ENCODE measurements at regions not wholly inside any gene's neighbourhood (a gene's known extent, or its start where the extent isn't known, plus 50 kb on each side); places are given as distances from the start of the nearest gene placed in this dataset.

DNA sequence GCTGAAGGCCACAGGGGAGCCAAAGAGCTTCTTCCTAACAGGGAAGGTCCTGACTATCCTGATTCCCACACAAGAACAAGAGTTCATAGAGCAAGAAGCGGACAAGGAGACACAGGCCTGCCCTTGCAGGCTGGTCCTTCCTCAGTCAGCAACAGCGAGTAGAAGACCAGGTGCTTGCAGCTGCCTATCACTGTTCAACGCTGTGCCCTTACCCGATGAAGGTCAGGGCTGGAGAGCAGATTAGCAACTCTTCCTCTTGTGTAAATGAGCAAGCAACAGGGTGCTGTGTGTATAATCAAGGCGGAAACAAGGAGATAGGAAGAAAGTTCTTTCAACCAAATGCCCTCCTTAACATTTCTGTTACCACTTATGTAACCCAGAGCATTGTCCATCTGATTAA, 115.3 kb upstream of the SPACA1 start:
- H3K27ac ChIP-seq = no peak overlapping the region
- no peaks in the 10 kb centered on the region for H3K36me3 ChIP-seq (ENCODE audit: low read depth)
- no peak overlapping the region for H3K4me3 ChIP-seq
- no peaks in the 10 kb centered on the region for H3K9me3 ChIP-seq (ENCODE audit: low read depth)
- peaks cover 28% of the 10 kb centered on the region; the same call in 1 of the 2 replicates for H3K27me3 ChIP-seq (replicated peaks; ENCODE audit: insufficient read depth)
- no peaks in the 10 kb centered on the region for H4K20me1 ChIP-seq (ENCODE audit: insufficient read depth)
- no peak for TF ChIP-seq EZH2phosphoT487 (IDR thresholded peaks at IDR 0.05; ENCODE audit: insufficient read depth, low read depth)
- no peak for TF ChIP-seq EZH2 (IDR thresholded peaks at IDR 0.05; ENCODE audit: insufficient read depth, poor library complexity, severe bottlenecking)
- DNase-seq = no peak
- 67 to 69% methylated on average over 5 of the region's 5 CpGs for WGBS, 2 experiments (ENCODE audit: low coverage in 1 of 2, low lambda C conversion rate in 2 of 2, missing lambda C conversion rate in 2 of 2)
- no peak overlapping the region for H3K9ac ChIP-seq
- H3K4me2 ChIP-seq (ENCODE audit: unreplicated experiment) = no peak overlapping the region
- no peaks in the 10 kb centered on the region for H3F3A ChIP-seq (ENCODE audit: insufficient read depth)
- peaks cover 3% of the 10 kb centered on the region; the same call in 1 of the 2 replicates for H3K4me1 ChIP-seq (ENCODE audit: insufficient read depth)
- no peak overlapping the region for H2AFZ ChIP-seq
- in situ Hi-C loops (cut with MboI) = loop anchor here (25.0 kb wide), 1 partner anchor 930 kb away; no protein-coding TSS in a partner anchor
- H3K79me2 ChIP-seq (ENCODE audit: insufficient read depth) = no peaks in the 10 kb centered on the region
- H3K9me2 ChIP-seq (ENCODE audit: insufficient read depth) = no peaks in the 10 kb centered on the region

DNA sequence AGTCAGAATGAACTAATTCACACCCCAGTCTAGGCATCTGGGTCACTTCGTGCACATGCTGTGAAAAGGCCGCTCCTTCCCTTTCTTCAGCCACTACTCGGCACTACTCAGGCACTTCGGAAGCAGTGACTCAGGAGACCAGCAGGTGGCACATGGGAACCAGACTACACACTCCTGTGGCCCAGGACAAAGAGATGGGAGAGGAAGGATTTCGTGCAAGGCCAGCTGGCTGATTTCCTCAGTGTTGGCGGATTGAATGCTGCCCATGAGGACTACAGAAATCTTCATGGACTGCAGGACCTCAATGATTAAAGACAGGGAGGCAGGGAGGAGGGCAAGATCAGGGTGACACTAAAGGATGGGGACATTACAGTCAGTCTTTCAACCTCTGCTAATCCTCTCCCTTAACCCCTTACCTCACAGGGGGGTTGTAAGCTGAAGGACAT, 117.8 kb upstream of the SPACA1 start:
- H3K27ac ChIP-seq = no peak overlapping the region
- in situ Hi-C loops (cut with MboI) = loop anchor here (25.0 kb wide), 1 partner anchor 932 kb away; no protein-coding TSS in a partner anchor
- H3K4me2 ChIP-seq (ENCODE audit: unreplicated experiment) = peak overlapping the region; percentile 47
- H3K4me1 ChIP-seq (ENCODE audit: insufficient read depth) = peaks cover 3% of the 10 kb centered on the region; the same call in 1 of the 2 replicates
- H3F3A ChIP-seq (ENCODE audit: insufficient read depth) = no peaks in the 10 kb centered on the region
- peak overlapping the region; percentile 58 for H2AFZ ChIP-seq
- WGBS, 2 experiments (ENCODE audit: low coverage in 1 of 2, low lambda C conversion rate in 2 of 2, missing lambda C conversion rate in 2 of 2) = 2 to 10% methylated on average over 6 of the region's 6 CpGs
- H3K4me3 ChIP-seq = peak overlapping the region; percentile 19; the same call in 1 of the 2 replicates
- H3K9ac ChIP-seq = no peak overlapping the region
- TF ChIP-seq EZH2 (IDR thresholded peaks at IDR 0.05; ENCODE audit: insufficient read depth, poor library complexity, severe bottlenecking) = no peak
- no peak for TF ChIP-seq EZH2phosphoT487 (IDR thresholded peaks at IDR 0.05; ENCODE audit: insufficient read depth, low read depth)
- H3K36me3 ChIP-seq (ENCODE audit: low read depth) = no peaks in the 10 kb centered on the region
- DNase-seq = peak; percentile 91
- no peaks in the 10 kb centered on the region for H3K9me2 ChIP-seq (ENCODE audit: insufficient read depth)
- no peaks in the 10 kb centered on the region for H3K79me2 ChIP-seq (ENCODE audit: insufficient read depth)
- peaks cover 25% of the 10 kb centered on the region; the same call in 1 of the 2 replicates for H3K27me3 ChIP-seq (replicated peaks; ENCODE audit: insufficient read depth)
- no peaks in the 10 kb centered on the region for H4K20me1 ChIP-seq (ENCODE audit: insufficient read depth)
- no peaks in the 10 kb centered on the region for H3K9me3 ChIP-seq (ENCODE audit: low read depth)

GRCh38 chr6:87926687-87927086, 121.0 kb upstream of the SPACA1 start:
- H3K4me1 ChIP-seq (ENCODE audit: insufficient read depth) = peaks cover 3% of the 10 kb centered on the region; the same call in 1 of the 2 replicates
- H3K4me2 ChIP-seq (ENCODE audit: unreplicated experiment) = no peak overlapping the region
- H3K36me3 ChIP-seq (ENCODE audit: low read depth) = no peaks in the 10 kb centered on the region
- no peak overlapping the region for H3K9ac ChIP-seq
- H3K4me3 ChIP-seq = no peak overlapping the region
- H3K27ac ChIP-seq = no peak overlapping the region
- H2AFZ ChIP-seq = no peak overlapping the region
- no peaks in the 10 kb centered on the region for H3K79me2 ChIP-seq (ENCODE audit: insufficient read depth)
- 60 to 72% methylated on average over 2 of the region's 2 CpGs for WGBS, 2 experiments (ENCODE audit: low coverage in 1 of 2, low lambda C conversion rate in 2 of 2, missing lambda C conversion rate in 2 of 2)
- no peaks in the 10 kb centered on the region for H4K20me1 ChIP-seq (ENCODE audit: insufficient read depth)
- in situ Hi-C loops (cut with MboI) = loop anchor here (25.0 kb wide), 1 partner anchor 936 kb away; no protein-coding TSS in a partner anchor
- 0 out of 2 replicates have a peak, but pooled peaks cover 12% of the 10 kb centered on the region for H3K27me3 ChIP-seq (replicated peaks; ENCODE audit: insufficient read depth)
- H3F3A ChIP-seq (ENCODE audit: insufficient read depth) = no peaks in the 10 kb centered on the region
- H3K9me3 ChIP-seq (ENCODE audit: low read depth) = no peaks in the 10 kb centered on the region
- H3K9me2 ChIP-seq (ENCODE audit: insufficient read depth) = no peaks in the 10 kb centered on the region
- TF ChIP-seq EZH2phosphoT487 (IDR thresholded peaks at IDR 0.05; ENCODE audit: insufficient read depth, low read depth) (no peak), EZH2 (IDR thresholded peaks at IDR 0.05; ENCODE audit: insufficient read depth, poor library complexity, severe bottlenecking) (no peak)
- no peak for DNase-seq

- Histone ChIP-seq H3K27me3 (replicated peaks; ENCODE audit: insufficient read depth) (peaks cover 14% of the 10 kb centered on the region; the same call in 1 of the 2 replicates), H3K4me1 (ENCODE audit: insufficient read depth) (peaks cover 3% of the 10 kb centered on the region; the same call in 1 of the 2 replicates), H3K27ac (no peak overlapping the region), H3K79me2 (ENCODE audit: insufficient read depth) (no peaks in the 10 kb centered on the region), H3K4me2 (ENCODE audit: unreplicated experiment) (no peak overlapping the region), H3K9me3 (ENCODE audit: low read depth) (no peaks in the 10 kb centered on the region), H3K36me3 (ENCODE audit: low read depth) (no peaks in the 10 kb centered on the region), H2AFZ (no peak overlapping the region), H3F3A (ENCODE audit: insufficient read depth) (no peaks in the 10 kb centered on the region), H3K9me2 (ENCODE audit: insufficient read depth) (no peaks in the 10 kb centered on the region), H3K9ac (no peak overlapping the region), H4K20me1 (ENCODE audit: insufficient read depth) (no peaks in the 10 kb centered on the region), H3K4me3 (no peak overlapping the region)
- 74 to 79% methylated on average over 6 of the region's 6 CpGs for WGBS, 2 experiments (ENCODE audit: low coverage in 1 of 2, low lambda C conversion rate in 2 of 2, missing lambda C conversion rate in 2 of 2)
- no peak for TF ChIP-seq EZH2 (IDR thresholded peaks at IDR 0.05; ENCODE audit: insufficient read depth, poor library complexity, severe bottlenecking)
- TF ChIP-seq EZH2phosphoT487 (IDR thresholded peaks at IDR 0.05; ENCODE audit: insufficient read depth, low read depth) = no peak
- in situ Hi-C loops (cut with MboI) = loop anchor here (25.0 kb wide), 1 partner anchor 936 kb away; no protein-coding TSS in a partner anchor
- no peak for DNase-seq
These were observed 121.6 kb upstream of the SPACA1 start for GRCh38 chr6:87926072-87926471.

Data from GM23248 (cell line).